ENCODE measurements at regions not wholly inside any gene's neighbourhood (a gene's known extent, or its start where the extent isn't known, plus 50 kb on each side); places are given as distances from the start of the nearest gene placed in this dataset.

DNA sequence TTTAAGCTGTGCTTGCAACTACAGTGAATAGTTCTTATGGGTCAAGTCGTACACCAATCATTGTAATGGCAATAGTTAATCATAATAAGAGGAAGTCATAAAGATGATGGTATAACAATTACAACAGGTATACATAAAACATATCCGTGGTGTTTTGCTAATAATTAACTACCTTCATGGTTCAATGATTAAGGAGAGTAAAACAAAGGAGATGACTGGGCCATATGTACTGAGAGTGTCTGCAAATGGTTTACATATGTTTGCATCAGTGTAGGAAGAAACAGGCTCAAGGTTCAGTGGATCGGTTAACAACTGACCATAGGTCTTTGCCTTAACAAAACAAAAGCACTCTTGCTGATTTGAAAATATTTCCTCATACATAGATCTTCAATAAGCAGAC lies 253.0 kb downstream of the COX7B2 start:
- TF ChIP-seq CTCF (IDR thresholded peaks at IDR 0.05; ENCODE audit: insufficient read depth, low read depth, low read length), result no peak
- no peak for TF ChIP-seq EZH2 (IDR thresholded peaks at IDR 0.05; ENCODE audit: insufficient read depth, low read length)

Measured in astrocyte (in vitro differentiated cells and primary cell).